GM18498 (cell line): ENCODE measurements at regions not wholly inside any gene's neighbourhood (a gene's known extent, or its start where the extent isn't known, plus 50 kb on each side); places are given as distances from the start of the nearest gene placed in this dataset.

ENCODE experiments used
- ATAC-seq: cut with Tn5 transposase; IDR thresholded peaks from one replicate; pipeline ENCODE4 v1.9.1; 2021; ENCODE audit warnings: mild to moderate bottlenecking, moderate library complexity; ENCODE audit not compliant: unreplicated experiment

DNA sequence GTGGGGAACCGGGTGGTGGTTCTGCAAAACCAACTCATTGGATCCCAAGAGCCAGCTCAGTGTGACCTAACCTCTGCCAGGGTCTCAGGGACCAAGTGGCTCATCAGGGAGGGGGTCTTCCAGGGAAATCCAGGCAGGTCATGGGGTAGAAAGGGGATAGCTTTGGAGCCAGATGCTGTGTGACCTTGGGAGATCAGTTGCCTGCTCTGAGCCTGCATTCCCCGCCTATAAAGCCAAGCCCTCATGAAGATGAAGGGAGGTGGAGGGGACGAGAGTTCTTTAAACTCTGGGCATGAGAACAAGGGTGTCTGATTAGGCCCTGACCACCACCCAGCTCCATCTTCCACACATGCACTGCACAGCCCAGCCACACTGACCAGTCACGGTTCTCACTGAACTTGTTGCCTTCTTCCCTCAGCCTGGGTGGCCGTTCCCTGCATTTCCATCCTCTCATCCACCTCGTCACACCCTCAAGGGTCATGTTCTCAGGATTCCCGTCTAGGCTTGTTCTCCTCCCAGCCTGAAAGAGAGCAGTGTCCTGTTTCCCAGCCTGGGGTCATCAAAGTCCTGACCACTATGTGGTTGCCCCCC lies 475.5 kb downstream of the TBC1D22A start:
- no peak for ATAC-seq

GRCh38 chr22:47236718-47237117 lies 474.3 kb downstream of the TBC1D22A start:
- no peak for ATAC-seq

- no peak for ATAC-seq
Measured at GRCh38 chr22:47236161-47236560, 473.7 kb downstream of the TBC1D22A start.

DNA sequence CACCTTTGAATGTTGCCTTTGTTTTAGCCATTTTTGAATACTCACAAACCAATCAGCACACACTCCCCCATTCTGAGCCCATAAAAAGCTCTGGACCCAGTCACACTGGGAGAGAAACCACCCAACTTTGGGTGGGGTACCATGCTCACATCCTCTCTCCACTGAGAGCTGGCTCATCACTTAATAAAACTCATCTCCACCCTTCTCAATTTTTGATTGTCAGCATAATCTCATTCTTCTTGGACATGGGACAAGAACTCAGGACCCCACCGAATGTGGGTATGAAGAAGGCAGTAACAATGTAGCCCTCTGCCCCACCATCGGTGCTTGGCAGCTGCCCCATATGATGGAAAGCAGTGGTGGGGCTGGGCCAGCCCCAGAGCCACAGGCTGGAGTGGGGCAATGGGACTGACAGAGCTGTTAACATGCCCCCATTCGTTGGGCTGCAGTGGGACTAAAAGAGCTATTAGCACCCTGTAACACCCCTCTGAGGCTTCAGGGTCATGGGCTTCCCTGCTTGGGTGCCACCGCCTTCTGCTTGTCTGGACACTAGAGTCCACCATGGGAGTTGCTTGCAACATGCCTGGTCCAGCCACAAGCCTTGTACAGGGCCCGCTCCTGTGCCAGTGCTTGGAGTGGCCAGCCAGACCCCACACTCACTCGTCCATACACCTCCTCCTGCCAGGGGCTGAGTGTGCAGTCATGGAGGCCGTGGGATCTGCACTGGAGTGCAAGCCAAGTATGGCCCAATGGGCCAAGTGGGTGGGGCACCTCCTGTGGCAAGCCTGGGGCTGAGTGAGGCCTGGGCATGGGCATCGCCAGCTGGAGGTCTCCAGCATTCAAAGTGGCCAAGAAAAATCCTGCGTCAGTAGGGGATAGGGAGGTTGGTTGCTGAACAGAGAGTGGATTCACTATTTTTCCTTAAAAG lies 471.1 kb downstream of the TBC1D22A start:
- no peak for ATAC-seq

DNA sequence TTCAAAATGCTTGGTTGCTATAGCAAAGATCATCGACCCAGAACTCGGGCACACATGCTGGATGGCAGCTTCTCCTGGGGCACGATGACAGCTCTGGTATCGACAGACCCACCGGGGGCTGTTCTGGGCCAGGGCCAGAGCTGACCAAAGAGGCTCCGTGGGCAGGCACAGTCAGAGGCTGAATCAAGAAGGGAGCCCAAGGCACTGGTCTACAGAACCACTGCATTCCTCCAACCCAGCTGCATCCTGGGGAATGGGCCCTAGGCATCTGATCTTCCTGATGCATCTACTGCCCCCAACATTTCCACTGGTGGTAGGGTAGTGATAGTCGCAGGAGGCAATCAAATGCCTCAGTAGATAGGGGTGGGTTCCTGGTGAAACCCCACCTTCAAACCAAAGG lies 470.3 kb downstream of the TBC1D22A start:
- no peak for ATAC-seq

GRCh38 chr22:47232197-47232596 lies 469.7 kb downstream of the TBC1D22A start:
- ATAC-seq: no peak

DNA sequence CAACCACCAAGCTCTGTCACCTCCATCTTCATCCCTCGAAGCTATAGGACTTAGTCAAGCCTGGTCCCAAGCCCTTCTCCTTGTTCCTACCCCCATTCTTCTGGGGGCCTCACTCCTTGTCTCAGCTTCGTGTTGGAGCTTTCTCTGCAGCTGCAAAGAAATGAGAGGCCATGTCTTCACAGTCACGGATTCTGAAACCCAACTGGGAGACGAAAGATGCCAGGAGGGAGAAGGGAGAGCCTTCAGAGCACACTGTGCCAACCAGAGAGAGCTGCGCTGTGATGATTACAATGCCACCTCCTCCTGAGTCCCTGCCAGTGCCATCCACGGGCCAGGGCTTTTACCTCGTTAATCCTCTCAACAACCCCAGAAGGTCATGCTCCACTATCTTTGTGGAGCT lies 469.3 kb downstream of the TBC1D22A start:
- no peak for ATAC-seq

DNA sequence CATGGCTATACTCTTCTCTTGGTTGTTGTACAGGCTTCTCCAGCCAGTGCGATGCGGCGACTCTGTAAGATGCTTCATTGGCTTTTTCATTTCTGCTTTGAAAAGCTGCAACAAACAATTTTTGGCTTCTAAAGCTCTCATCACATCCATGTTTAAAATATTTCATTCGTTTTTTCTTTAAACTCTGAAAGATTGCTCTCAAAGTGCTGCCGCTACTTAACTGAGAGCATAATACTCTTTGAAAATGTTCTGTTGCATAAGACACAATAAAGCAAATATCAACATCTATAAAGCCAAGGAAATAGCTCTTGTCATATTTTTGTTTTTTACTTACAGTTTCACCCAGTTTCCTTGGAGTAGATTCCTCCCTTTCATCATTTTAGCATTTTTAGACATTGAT lies 468.3 kb downstream of the TBC1D22A start:
- ATAC-seq: no peak

- no peak for ATAC-seq
Measured at GRCh38 chr22:47230251-47230650, 467.8 kb downstream of the TBC1D22A start.

DNA sequence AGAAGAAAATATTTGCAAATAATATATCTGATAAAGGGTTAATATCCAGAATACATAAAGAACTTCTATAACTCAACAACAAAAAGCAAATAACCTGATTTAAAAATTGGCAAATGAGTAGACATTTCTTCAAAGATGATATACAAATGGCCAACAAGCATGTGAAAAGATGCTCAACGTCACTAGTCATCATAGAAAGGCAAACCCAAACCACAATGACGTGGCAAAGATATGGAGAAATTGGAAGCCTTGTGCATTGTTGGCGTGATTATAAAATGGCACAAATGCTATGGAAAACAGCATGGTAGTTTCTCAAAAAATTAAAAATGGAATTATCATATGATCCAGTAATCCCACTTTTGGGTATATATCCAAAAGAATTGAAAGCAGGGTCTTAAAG lies 466.3 kb downstream of the TBC1D22A start:
- ATAC-seq: no peak

GRCh38 chr22:47225931-47226633 lies 463.6 kb downstream of the TBC1D22A start:
- ATAC-seq: no peak

DNA sequence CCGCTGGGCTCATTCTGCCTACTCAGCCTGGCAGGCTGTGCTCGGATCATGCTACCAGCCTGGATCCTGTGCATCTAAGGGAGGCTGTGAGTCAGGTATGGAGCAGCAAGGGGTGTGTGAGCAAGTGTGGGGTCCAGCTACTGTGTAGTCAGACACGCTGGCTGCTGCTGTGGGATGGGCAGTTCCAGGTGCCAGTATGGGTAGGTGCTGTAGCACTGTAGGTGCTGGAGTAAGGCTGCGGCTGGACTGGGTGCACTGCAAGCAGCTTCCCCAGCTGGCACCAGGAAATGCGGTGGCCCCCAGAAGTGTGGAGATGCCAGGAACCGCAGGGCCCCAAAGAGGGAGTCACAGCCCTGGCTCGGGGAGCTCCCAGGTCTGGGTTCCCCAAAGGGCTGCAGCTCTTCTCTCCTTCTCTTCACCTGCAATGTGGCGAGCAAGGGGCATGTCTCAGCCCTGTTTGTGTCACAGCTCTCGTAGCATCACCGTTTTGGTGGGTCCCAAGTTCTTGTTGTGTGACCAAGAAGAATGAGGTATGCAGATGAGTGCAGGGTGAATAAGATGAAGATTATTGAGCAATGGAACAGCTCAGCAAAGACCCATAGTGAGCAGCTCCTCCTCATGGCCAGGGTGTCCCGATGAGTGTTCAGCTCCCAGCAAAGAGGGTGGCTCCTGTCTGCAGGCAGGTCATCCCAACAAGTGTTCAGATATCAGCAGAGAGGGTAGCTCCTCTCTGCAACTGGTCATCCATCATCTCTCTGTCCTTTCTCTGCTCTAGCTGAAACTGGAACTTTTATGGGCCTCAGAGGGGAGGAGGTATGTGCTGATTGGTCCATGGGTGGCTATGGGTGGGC lies 462.9 kb downstream of the TBC1D22A start:
- no peak for ATAC-seq
